GM21737 (cell line): ENCODE measurements at regions not wholly inside any gene's neighbourhood (a gene's known extent, or its start where the extent isn't known, plus 50 kb on each side); places are given as distances from the start of the nearest gene placed in this dataset.

Source experiments
- ATAC-seq: cut with Tn5 transposase; IDR thresholded peaks from one replicate; pipeline ENCODE4 v1.9.1; 2021; ENCODE audit warnings: mild to moderate bottlenecking, moderate library complexity; ENCODE audit not compliant: unreplicated experiment

DNA sequence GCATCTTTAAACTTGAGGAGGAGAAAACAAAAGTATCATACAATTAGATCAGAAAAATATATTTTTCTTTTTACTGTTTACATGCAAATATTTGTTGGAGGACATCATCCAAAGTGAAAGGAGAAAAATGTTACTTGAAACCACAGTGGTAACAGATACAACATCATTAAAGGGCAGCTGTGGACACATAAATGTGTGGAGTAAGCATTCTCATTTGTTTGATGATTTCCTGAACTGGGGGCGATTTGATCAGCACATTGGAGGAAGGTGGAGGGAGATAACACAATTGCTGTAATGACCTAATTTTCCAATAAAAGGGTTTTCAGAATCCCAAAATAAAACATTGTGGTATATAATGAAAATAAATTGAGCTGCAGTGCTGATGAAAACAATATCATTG is 314.5 kb upstream of the HS3ST1 start:
- no peak for ATAC-seq

DNA sequence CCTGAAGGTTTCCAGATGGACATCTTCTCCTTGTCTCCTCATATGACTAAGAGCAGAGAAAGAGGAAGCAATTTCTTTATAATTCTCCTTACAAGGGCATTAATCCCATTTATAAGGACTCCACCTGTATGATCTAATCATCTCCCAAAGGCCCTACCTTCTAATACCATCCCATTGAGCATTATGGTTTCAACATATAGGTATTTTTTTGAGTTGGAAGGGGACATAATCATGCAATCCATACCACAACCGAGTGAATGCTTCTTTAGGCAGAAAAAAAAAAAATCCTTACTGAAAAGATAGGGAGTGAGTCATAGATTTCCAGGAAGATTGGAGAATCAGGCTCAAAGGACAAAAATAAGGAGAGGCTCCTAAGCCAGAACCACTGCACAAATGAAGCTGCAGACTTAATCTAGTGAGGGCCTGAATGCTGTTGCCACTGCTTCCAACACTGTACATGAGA is 312.5 kb upstream of the HS3ST1 start:
- ATAC-seq = no peak

DNA sequence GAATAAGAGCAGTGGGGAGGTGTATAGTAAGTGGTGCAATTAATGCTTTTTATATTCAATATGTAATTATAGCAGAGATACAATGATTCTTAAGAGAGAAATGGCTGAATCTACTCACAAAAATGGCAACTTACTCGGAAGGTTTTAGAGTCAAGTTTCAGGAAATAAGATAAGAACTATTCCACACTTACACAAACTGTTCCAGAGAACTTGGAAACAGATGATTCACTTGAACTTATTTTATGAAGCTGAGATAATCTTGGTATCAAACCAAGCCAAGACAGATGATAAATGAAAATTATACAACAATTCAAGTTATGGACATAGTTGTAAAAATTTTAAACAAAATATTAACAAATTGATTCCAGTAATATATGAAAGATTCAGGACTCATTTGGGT is 311.3 kb upstream of the HS3ST1 start:
- no peak for ATAC-seq

DNA sequence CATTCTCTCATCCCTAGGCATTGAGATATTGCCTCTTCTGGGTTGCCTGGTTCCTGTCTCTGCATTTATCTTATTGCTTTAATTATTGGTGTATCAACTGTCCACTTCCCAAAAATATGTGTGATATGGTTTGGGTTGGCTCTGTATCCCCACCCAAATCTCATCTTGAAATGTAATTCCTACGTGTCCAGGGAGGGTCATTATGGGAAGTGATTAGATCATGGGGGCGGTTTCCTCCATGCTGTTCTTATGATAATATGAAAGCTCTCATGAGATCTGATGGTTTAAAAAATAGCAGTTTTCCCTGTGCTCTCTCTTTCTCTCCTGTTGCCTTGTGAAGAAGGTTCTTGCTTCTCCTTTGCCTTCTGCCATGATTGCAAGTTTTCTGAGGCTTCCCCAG is 308.3 kb upstream of the HS3ST1 start:
- no peak for ATAC-seq

DNA sequence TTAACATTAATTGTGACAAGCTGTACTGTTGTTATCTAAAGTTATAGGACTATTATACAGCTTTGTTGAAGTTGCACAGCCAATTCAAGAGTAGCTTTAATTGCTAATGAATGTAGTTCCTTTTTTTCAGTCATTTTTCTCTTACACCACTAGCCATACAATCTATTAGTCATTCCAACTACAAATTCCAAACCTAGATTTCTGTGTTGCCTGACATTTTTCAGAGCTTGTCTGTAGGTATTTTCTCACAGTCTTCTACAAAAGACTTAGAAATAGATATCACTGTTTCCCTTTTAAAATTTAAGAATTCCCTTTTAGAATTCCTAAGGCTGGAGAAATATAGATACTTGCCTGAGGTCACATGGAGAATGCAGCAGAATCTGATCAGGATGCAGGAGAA is 307.0 kb upstream of the HS3ST1 start:
- ATAC-seq = no peak

DNA sequence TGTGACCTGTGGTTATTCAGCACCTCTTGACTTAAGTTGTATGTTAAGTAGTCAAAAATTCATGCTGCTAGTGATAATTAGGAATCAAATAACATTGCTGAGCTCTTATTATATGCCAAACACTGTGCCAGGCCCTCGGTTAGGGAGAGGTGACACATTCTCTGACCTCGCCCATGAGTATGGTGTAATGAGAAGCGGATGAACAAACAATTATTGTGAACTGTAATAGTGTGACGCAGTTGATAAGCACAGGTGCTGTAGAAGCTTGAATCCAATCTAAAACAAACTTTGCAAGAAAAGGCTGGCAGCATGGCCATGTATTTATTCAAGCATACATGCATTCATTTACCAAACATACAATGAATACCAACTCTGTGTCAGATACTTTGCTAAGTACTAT is 303.5 kb upstream of the HS3ST1 start:
- ATAC-seq = no peak

DNA sequence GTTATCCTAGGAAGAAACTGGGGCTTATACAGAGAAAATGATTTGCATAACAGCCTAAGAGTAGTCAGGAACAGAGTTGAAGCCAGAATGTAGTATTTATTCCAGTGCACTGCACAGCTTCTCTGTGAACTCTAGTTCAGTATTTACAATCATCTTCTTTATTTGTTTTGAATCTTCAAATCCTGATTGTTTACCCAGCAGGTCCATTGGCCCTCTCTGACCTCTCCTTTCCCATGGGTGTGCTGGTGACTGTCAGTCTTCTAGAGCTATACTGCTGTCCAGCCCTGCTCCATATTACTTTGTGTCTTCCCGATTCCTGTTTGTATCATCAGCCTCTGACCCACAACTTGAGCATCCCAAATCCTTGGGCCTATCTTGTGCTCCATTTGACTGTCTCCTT is 301.9 kb upstream of the HS3ST1 start:
- ATAC-seq = no peak

DNA sequence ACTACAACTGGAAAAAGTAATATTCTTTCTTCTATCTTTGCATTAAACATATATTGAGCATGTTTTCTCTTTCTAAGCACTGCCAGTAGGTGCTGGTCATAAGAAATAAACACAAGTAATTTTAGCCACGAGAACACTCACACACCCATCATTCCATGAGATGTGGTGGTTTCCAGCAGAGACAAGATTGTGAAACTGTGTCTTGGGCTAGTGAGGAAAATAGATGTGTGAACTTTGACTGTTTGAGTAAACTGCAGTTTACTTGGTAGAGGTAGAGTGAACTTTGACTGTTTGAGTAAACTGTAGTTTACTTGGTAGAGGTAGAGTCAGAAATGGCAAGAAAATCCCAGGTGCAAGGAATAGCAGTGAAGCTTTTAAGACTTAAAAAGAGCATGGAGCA is 300.9 kb upstream of the HS3ST1 start:
- no peak for ATAC-seq

DNA sequence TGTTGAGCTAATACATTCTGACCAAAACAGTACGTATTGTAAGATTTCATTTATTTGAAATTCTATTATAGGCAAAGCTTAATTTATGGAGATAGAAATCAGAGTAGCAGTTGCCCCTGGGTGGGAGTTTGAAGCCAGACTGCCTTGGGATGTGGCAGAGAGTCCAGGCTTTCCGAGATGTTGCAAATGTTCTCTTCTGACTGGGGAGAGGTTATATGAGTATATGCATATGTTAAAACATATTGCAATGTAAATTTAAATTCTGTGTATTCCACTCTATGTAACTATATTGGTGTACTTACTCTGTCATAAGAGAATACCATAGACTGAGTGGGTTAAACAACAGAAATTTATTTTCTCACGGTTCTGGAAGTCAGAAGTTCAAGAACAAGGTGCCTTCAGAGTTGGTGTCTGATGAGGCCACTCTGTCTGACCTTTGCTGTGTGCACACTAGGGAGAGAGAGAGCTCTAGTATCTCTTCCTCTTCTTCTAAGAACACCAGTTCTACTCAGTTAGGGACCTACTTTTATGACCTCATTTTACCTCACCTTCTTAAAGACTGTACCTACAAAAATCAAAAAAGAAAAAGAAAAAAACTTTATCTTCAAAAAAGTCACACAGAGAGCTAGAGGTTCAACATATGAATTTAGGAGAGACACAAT is 299.3 kb upstream of the HS3ST1 start:
- ATAC-seq = no peak

DNA sequence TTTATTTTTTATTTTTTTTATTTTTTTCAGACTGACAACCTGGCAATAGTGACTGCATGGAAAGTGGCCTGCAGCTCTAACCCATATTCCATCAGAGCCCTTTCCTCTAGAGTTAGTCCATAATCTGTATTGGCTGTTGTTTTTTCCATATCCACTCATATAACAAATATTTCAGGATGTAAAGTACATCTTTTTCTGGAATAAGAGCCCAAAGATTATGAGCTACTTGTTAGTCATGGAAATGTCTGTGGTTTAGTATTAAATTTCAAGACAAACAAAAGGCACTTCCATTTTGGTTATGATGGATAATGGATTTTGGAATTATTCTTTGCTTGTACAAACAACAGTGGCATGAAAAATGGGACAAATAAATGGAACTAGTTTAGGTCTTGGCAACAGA is 296.0 kb upstream of the HS3ST1 start:
- no peak for ATAC-seq

DNA sequence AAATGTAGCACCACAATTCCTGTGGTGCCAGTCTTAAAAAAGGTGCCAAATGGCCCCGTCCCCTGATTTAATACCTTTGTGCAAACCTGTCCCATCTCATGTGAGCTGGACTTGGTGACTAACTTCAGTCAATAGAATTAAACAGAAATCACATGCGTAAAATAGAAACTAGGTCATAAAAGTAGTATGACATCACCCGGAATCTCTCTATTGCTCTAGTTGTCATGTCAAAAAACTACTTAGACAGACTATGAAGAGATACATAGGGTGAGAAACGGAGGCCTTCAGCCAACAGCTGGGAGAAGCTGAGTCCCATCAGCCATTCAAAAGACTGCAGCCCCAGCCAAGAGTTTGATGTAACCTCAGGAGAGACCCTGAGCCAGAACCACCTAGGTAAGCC is 293.5 kb upstream of the HS3ST1 start:
- ATAC-seq = no peak

DNA sequence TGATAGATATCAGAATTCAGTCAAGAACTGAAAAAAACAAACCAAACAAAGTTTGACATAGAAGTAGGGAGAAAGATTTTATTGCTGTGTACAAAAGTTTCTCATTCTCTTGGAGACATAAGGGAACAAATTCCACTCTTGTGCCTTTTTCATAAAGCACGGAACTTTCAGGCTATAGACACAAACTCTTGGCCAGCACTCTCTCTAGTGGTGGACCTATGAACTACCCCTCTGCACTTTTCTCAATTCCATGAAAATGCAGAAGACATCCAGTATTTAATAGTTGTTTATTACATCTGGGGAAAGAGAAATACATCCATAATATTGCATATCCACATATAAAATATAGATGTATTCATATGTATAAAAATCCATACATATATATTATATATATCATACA is 291.6 kb upstream of the HS3ST1 start:
- no peak for ATAC-seq

DNA sequence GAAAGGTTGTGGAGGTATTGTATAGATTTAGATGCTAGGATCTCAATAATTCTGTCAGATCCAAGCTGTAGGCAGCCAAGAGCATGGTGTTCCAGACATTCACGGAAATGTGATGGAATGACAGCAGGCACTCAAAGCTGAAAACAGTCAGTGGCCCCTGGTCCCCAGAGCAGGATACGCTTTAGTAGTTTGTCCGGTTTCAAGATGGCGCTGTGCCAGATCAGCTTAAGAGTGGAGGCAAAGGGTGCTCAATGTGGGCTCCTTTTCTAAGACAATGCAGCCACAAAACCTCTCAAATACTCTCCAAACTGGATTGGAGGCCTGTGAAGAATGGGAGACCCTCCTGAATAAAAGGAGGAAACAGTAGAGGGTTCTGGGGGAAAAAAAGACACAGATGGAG is 291.2 kb upstream of the HS3ST1 start:
- no peak for ATAC-seq

DNA sequence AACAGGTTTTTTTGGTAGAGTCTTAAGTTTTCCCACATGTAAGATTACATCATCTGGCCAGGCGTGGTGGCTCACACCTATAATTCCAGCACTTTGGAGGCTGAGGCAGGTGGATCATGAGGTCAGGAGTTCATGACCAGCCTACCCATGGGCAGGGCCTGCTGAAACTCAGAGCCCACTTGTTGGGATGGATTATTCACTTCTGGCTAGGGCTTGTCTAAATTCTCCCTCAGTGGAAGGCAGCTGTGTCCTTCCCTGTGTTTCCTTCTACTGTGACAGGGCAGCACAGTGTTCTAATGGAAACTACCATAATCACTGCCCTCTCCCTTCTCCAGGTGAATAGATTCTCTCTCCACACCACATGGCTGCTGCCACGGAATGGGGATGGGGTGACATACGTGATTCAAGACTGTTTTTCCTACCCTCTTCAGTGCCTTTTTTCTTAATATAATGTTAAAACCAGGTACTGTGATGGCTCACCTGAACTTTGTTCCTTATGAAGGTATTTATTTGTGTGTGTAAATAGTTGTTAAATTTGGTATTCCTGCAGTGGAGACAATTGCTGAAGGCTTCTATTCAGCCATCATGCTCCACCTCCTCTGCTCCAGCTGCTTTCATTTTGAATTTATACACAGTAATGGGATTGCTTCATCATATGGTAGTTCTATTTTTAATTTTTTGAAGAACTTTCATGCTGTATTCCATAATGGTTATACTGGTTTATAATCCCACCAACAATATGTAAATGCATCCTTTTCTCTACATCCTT is 287.2 kb upstream of the HS3ST1 start:
- ATAC-seq = no peak

DNA sequence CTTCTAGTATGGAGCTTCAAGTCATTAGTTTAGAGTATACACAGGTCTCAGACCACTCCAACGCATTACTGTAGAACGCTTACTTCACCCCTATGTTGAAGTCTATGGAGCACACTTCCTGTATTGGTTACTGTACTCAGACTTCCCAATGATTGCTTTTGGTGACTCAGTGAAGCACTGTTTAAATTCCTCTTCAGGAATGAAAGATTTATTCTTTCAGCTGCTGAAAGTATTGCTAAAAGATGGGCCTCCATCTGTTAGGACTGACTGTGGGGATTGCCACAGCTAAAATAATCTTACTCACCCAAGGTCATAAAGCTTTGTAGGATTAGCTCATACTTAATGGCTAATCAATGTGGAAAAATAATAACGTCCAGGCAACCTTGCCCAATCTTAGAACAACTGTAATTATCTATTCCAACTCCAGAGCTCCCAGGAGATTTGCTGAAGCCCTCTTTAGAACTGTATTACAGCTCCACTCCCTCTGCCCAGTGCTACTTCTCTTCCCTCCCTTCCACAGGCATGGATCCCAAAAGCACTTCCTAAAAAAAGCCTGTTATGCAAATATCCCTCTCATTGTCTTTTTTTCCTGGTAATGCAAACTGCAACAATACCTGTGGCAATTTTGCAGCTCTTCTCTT is 281.9 kb upstream of the HS3ST1 start:
- ATAC-seq = no peak

DNA sequence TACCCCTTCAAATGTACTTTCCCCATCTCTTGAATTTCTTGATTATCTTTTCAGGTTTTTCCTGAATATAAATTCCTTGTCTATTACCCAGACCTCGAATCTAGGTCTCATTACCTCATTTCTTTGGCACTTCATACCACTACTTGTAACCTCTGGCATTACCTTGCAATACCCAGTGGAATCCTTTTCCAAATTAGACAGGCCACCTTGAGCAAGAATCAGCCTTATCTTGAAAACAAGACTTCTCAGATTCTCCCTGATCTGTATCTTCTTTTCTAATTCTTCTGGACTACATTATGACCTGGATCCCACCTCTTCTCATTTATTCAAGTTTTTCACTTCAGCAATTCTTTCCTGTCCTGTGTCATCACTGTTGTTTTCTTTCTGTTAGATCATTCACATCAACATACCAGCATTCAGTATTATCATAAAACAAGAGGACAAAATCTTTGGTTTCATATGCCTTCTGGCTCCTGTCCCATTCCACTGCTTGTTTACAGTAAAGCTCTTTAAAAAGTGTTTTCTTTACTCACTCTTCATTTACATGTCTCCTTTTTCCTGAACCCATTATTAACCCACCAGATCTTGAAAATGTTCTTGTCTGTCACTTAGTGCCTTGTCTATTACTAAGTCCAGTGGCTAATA is 275.6 kb upstream of the HS3ST1 start:
- ATAC-seq = no peak

DNA sequence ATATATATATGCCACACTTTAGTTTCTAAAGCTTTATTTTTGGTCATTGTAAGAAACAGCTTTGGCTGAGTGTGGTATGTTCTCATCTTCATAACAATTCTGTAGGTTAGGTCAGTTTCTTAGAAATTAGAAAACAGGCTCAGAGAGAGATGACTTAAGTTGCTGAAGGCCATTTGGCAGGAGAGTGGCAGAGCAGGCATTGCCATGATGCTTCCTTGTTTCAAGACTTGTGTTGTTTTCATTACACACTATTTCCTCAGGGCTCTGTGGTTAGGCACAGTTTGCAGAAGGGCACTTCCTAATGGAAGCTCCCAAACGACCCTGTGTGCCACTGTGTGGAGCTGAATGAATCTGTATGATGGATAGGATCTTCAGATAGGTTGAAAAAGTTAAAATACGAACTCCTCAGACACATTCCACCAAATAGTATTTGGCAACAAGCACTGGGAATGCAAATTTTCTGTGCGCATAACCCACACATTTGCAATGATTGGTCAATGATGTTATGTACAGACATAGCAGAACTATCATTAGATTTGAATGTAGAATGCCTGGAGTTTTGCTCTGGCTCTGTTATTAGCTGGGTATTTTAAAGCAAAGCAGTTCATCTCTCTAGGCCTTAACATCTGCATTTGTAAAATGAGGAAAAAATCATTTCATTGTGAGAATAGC is 274.3 kb upstream of the HS3ST1 start:
- ATAC-seq = no peak

DNA sequence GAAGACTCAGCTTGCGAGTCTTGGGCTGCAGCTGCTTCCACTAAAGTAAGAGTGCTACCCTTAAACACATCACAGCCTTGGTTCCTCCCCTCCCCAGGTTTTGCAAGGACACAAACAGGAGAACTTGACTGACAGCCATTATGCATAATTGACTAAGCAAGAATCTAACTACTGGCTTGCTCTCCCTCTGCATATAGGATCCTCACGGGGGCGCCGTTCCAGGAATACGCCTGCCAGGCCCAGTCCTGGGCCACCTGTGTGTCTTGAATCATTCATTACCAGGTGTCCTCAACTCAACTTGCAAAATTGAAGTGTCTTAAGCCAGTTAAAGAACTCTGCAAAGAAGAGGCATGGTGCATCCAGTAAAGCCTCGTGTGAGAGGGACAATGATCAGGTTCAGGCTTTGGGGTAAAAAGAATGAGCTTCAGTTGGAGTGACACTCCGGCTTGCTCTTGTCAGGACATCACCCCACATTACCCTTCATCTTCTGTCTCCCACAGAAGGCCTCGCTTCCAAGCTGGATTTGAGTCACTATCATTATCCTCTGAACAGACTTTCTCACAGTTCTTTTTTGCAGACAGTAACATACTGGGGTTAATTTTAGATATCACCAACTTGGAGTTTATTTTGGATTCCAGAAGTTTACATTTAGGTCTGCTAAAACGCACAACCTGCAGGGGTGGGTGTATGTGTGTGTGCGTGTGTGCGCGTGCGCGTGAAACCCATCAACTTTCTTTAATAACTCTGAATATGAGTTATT is 273.5 kb upstream of the HS3ST1 start:
- ATAC-seq = no peak

DNA sequence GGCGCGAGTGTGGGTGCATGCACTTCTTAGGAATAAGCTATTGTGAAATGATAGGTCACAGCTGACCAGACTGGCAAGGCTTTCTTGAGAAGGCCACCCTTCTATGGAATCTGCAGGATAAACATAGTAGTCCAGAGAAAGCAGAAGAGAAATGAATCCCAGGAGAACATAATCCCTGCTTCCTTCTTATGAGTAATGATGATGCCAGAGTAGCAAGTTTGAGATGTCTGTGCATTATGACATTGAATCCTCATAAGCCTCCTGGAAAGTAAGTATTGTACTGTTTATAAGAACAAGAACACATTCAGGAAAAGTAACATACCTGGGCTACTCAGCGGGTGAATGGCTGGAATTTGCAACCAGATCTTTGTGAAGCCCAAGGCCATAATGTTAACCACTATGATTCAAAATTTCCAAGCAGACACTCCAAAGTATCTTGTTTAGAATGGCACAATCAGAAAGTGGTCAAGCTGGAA is 272.1 kb upstream of the HS3ST1 start:
- no peak for ATAC-seq

DNA sequence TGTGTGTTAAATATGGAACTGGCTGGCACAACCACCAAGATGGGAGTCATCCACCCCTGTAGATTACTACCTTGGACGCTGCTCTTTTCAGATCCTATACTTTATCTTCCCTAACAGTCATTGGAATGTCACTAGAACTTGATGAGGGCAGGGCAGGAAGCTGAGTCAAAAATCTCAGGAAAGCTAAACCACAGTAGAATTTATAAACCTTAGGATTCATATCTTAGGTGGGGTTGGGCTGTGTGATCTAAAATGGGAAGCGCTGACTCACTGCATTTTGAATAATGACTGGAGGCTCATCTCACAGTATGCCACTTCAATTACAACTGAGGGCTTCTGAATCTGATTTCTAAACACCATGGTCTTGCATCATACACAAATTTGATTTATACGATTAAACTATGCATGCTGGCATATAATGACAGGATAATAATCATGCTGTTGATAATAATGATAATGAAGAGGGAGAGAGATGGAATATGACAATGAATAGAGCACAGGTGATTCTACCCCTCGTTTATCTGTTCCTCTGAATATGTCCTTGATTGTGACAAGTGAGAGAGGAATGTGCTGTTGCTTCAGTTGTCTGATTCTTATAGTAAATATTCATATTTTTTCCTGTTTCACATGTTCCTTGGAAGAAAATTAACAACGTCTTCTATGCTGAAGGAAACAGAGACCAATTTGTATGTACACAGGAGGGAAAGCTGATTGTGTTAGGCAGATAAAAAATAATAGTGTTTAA is 270.3 kb upstream of the HS3ST1 start:
- ATAC-seq = no peak
